Vagina (tissue), 2 donors: ENCODE measurements at regions not wholly inside any gene's neighbourhood (a gene's known extent, or its start where the extent isn't known, plus 50 kb on each side); places are given as distances from the start of the nearest gene placed in this dataset.

Experiments
- DNase-seq, 2 donors: peaks; one replicate each; pipeline ENCODE4 v3.0.0-alpha.2; 2017; ENCODE audit errors: extremely low spot score in 2 of 2
- H3K27ac ChIP-seq: fragments of 200-600 bp; sonication (generic); one replicate; pipeline ENCODE4 v1.5.1; 2019
- H3K27me3 ChIP-seq: fragments of 200-600 bp; sonication (generic); one replicate; pipeline ENCODE4 v1.5.1; 2019
- H3K36me3 ChIP-seq, 2 donors: fragments of 200-600 bp; sonication (generic); one replicate each; pipeline ENCODE4 v1.5.1; 2017 to 2019
- H3K4me1 ChIP-seq: fragments of 200-600 bp; sonication (generic); one replicate; pipeline ENCODE4 v1.5.1; 2019
- H3K4me3 ChIP-seq, 2 donors: fragments of 200-600 bp; sonication (generic); 1 replicate in 1 of 2; 2 replicates in 1 of 2; pipeline ENCODE4 v1.5.1; 2016 to 2019
- H3K9me3 ChIP-seq: fragments of 200-600 bp; sonication (generic); one replicate; pipeline ENCODE4 v1.5.1; 2019
- CTCF ChIP-seq, 3 experiments: fragments of 450-650 bp in 2 of 3; fragments of 200-600 bp in 1 of 3; sonication (generic) in 1 of 3; IDR thresholded peaks; one replicate each; pipeline ENCODE4 v1.5.1; 2017 to 2019; ENCODE audit warnings: antibody characterized with exemption in 3 of 3, mild to moderate bottlenecking in 2 of 3, moderate library complexity in 2 of 3
- POLR2A ChIP-seq, 2 donors: fragments of 450-650 bp; IDR thresholded peaks; one replicate each; pipeline ENCODE4 v1.6.1; 2017; ENCODE audit warnings: antibody characterized with exemption in 2 of 2, mild to moderate bottlenecking in 2 of 2, moderate library complexity in 2 of 2
- POLR2AphosphoS5 ChIP-seq, 2 donors: sonication (generic); formaldehyde crosslinking; IDR thresholded peaks; one replicate each; pipeline ENCODE4 v1.9.0; 2017; ENCODE audit warnings: antibody characterized with exemption in 2 of 2, mild to moderate bottlenecking in 2 of 2, low read depth in 1 of 2; ENCODE audit not compliant: insufficient read depth in 1 of 2
- intact Hi-C: fragments of 100-400 bp; cut with DNase I; formaldehyde crosslinking; loops from one replicate; pipeline ENCODE4 v1.15.1; 2023

- intact Hi-C loops, result no loop called here
- no peak for TF ChIP-seq POLR2A (IDR thresholded peaks at IDR 0.05)
- no peak for TF ChIP-seq CTCF (IDR thresholded peaks at IDR 0.05)
- TF ChIP-seq POLR2AphosphoS5 (IDR thresholded peaks at IDR 0.05; ENCODE audit: insufficient read depth in 1 of 2, low read depth in 1 of 2), result no peak
- Histone ChIP-seq H3K36me3 (no peaks in the 10 kb centered on the region), H3K27ac (no peak overlapping the region), H3K4me1 (no peaks in the 10 kb centered on the region), H3K27me3 (no peaks in the 10 kb centered on the region), H3K4me3 (no peak overlapping the region), H3K9me3 (no peaks in the 10 kb centered on the region)
- DNase-seq, result no peak
Measured at GRCh38 chr11:80455818-80456217, 1015.0 kb upstream of the TENM4 start.

GRCh38 chr11:80451105-80451504, 1010.3 kb upstream of the TENM4 start:
- Histone ChIP-seq H3K27me3 (no peaks in the 10 kb centered on the region), H3K27ac (no peak overlapping the region), H3K4me3 (no peak overlapping the region), H3K9me3 (no peaks in the 10 kb centered on the region), H3K36me3 (no peaks in the 10 kb centered on the region), H3K4me1 (no peaks in the 10 kb centered on the region)
- intact Hi-C loops, result no loop called here
- no peak for DNase-seq
- no peak for TF ChIP-seq CTCF (IDR thresholded peaks at IDR 0.05)
- no peak for TF ChIP-seq POLR2AphosphoS5 (IDR thresholded peaks at IDR 0.05; ENCODE audit: insufficient read depth in 1 of 2, low read depth in 1 of 2)
- TF ChIP-seq POLR2A (IDR thresholded peaks at IDR 0.05), result no peak

GRCh38 chr11:80448709-80449108, 1007.9 kb upstream of the TENM4 start:
- no peaks in the 10 kb centered on the region for H3K27me3 ChIP-seq
- no peaks in the 10 kb centered on the region for H3K36me3 ChIP-seq
- no peak overlapping the region for H3K4me3 ChIP-seq
- H3K4me1 ChIP-seq, result no peaks in the 10 kb centered on the region
- H3K27ac ChIP-seq, result no peak overlapping the region
- TF ChIP-seq POLR2AphosphoS5 (IDR thresholded peaks at IDR 0.05; ENCODE audit: insufficient read depth in 1 of 2, low read depth in 1 of 2) (no peak), POLR2A (IDR thresholded peaks at IDR 0.05) (no peak), CTCF (IDR thresholded peaks at IDR 0.05) (no peak)
- no peaks in the 10 kb centered on the region for H3K9me3 ChIP-seq
- no peak for DNase-seq
- intact Hi-C loops, result no loop called here

- H3K9me3 ChIP-seq, result no peaks in the 10 kb centered on the region
- no peaks in the 10 kb centered on the region for H3K36me3 ChIP-seq
- no peak overlapping the region for H3K27ac ChIP-seq
- H3K27me3 ChIP-seq, result no peaks in the 10 kb centered on the region
- no peak overlapping the region for H3K4me3 ChIP-seq
- no peak for TF ChIP-seq CTCF (IDR thresholded peaks at IDR 0.05)
- TF ChIP-seq POLR2AphosphoS5 (IDR thresholded peaks at IDR 0.05; ENCODE audit: insufficient read depth in 1 of 2, low read depth in 1 of 2), result no peak
- no peak for TF ChIP-seq POLR2A (IDR thresholded peaks at IDR 0.05)
- no peak for DNase-seq
- H3K4me1 ChIP-seq, result no peaks in the 10 kb centered on the region
- intact Hi-C loops, result no loop called here
Measured at GRCh38 chr11:80443177-80443576, 1002.3 kb upstream of the TENM4 start.

GRCh38 chr11:80441821-80442220, 1001.0 kb upstream of the TENM4 start:
- no peaks in the 10 kb centered on the region for H3K4me1 ChIP-seq
- H3K36me3 ChIP-seq, result no peaks in the 10 kb centered on the region
- no peak overlapping the region for H3K27ac ChIP-seq
- no peaks in the 10 kb centered on the region for H3K27me3 ChIP-seq
- no peak overlapping the region for H3K4me3 ChIP-seq
- no peaks in the 10 kb centered on the region for H3K9me3 ChIP-seq
- TF ChIP-seq POLR2AphosphoS5 (IDR thresholded peaks at IDR 0.05; ENCODE audit: insufficient read depth in 1 of 2, low read depth in 1 of 2) (no peak), POLR2A (IDR thresholded peaks at IDR 0.05) (no peak), CTCF (IDR thresholded peaks at IDR 0.05) (no peak)
- intact Hi-C loops, result no loop called here
- DNase-seq, result no peak
